Breast epithelium (tissue), 3 donors: ENCODE measurements at regions not wholly inside any gene's neighbourhood (a gene's known extent, or its start where the extent isn't known, plus 50 kb on each side); places are given as distances from the start of the nearest gene placed in this dataset.

ENCODE experiments used
- POLR2A ChIP-seq: fragments of 450-650 bp; IDR thresholded peaks from one replicate; pipeline ENCODE4 v1.6.1; 2016; ENCODE audit warnings: antibody characterized with exemption, mild to moderate bottlenecking, moderate library complexity
- TF ChIP-seq, protein P1 (sequence below), 3 donors: fragments of 450-650 bp; IDR thresholded peaks; one replicate each; pipeline ENCODE4 v1.5.1; 2016 to 2017; ENCODE audit warnings: antibody characterized with exemption in 3 of 3, mild to moderate bottlenecking in 3 of 3, moderate library complexity in 3 of 3

DNA sequence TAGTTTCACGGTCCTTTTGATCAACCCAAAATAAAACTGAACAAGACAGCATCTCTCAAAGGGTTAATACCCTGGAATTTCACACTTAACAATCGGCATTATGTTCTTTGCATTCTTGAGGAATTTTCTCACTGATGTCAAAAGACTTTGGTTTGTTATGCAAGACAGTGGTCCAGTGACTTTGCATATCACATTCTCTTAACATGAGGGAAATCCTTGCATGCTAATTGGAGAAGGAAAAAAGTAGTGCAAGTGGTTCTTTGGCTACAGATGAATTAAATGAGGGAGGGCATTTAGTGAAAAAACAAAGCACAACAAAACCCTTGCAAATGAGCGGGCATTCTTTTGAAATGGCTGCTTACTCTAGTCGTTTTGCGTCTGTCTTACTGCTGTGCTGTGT lies 105.1 kb upstream of the LIMCH1 start:
- TF ChIP-seq, protein P1, sequence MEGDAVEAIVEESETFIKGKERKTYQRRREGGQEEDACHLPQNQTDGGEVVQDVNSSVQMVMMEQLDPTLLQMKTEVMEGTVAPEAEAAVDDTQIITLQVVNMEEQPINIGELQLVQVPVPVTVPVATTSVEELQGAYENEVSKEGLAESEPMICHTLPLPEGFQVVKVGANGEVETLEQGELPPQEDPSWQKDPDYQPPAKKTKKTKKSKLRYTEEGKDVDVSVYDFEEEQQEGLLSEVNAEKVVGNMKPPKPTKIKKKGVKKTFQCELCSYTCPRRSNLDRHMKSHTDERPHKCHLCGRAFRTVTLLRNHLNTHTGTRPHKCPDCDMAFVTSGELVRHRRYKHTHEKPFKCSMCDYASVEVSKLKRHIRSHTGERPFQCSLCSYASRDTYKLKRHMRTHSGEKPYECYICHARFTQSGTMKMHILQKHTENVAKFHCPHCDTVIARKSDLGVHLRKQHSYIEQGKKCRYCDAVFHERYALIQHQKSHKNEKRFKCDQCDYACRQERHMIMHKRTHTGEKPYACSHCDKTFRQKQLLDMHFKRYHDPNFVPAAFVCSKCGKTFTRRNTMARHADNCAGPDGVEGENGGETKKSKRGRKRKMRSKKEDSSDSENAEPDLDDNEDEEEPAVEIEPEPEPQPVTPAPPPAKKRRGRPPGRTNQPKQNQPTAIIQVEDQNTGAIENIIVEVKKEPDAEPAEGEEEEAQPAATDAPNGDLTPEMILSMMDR (IDR thresholded peaks at IDR 0.05): no peak
- TF ChIP-seq POLR2A: no peak
